Neural cell (in vitro differentiated cells): ENCODE measurements at regions not wholly inside any gene's neighbourhood (a gene's known extent, or its start where the extent isn't known, plus 50 kb on each side); places are given as distances from the start of the nearest gene placed in this dataset.

Source experiments
- H2AFZ ChIP-seq: fragments of 200-600, 300-800 bp; sonication (generic), shearing (Covaris generic); 2 replicates; pipeline ENCODE4 v1.6.0; 2014; ENCODE audit warnings: low read depth, mild to moderate bottlenecking, antibody characterized with exemption, low read length, moderate library complexity
- H3F3A ChIP-seq: fragments of 200-600 bp; shearing (Covaris generic); 2 replicates; pipeline ENCODE4 v1.6.1; 2016; ENCODE audit warnings: mild to moderate bottlenecking, moderate library complexity, mixed read lengths, antibody characterized with exemption, low read length; ENCODE audit not compliant: insufficient read depth, poor library complexity, severe bottlenecking
- H3K27ac ChIP-seq: fragments of 200-600, 300-800 bp; sonication (generic), shearing (Covaris generic); 2 replicates; pipeline ENCODE4 v1.5.1; 2014; ENCODE audit warnings: mild to moderate bottlenecking, low read length, moderate library complexity
- H3K27me3 ChIP-seq: fragments of 300-800, 200-600 bp; sonication (generic), shearing (Covaris generic); 2 replicates; pipeline ENCODE4 v1.6.0; 2014; ENCODE audit warnings: mild to moderate bottlenecking, low read depth, low read length, moderate library complexity; ENCODE audit not compliant: insufficient read depth
- H3K36me3 ChIP-seq: fragments of 300-800, 200-600 bp; sonication (generic), shearing (Covaris generic); 2 replicates; pipeline ENCODE4 v1.5.1; 2014; ENCODE audit warnings: mild to moderate bottlenecking, antibody characterized with exemption, low read length, moderate library complexity; ENCODE audit not compliant: insufficient read depth
- H3K4me2 ChIP-seq: fragments of 300-800, 200-600 bp; sonication (generic), shearing (Covaris generic); 2 replicates; pipeline ENCODE4 v1.6.0; 2014; ENCODE audit warnings: mild to moderate bottlenecking, low read length
- H3K4me3 ChIP-seq: fragments of 300-800, 200-600 bp; sonication (generic), shearing (Covaris generic); 2 replicates; pipeline ENCODE4 v1.5.1; 2014; ENCODE audit warnings: mild to moderate bottlenecking, low read length, moderate library complexity
- H3K79me2 ChIP-seq: fragments of 200-600 bp; shearing (Covaris generic); replicated peaks from 2 replicates; pipeline ENCODE4 v1.6.0; 2014; ENCODE audit warnings: mild to moderate bottlenecking, low read length, moderate library complexity; ENCODE audit not compliant: insufficient read depth
- H3K9ac ChIP-seq: fragments of 300-800, 200-600 bp; sonication (generic), shearing (Covaris generic); 2 replicates; pipeline ENCODE4 v1.6.1; 2016; ENCODE audit warnings: mild to moderate bottlenecking, low read length, mixed read lengths
- H3K9me2 ChIP-seq: fragments of 200-600 bp; shearing (Covaris generic); 2 replicates; pipeline ENCODE4 v1.6.1; 2016; ENCODE audit warnings: mild to moderate bottlenecking, low read length, mixed read lengths; ENCODE audit not compliant: insufficient read depth
- H3K9me3 ChIP-seq: fragments of 200-600, 300-800 bp; sonication (generic), shearing (Covaris generic); 2 replicates; pipeline ENCODE4 v1.6.1; 2016; ENCODE audit warnings: mild to moderate bottlenecking, mixed run types, low read length, moderate library complexity, mixed read lengths
- H4K20me1 ChIP-seq: fragments of 200-600 bp; shearing (Covaris generic); 2 replicates; pipeline ENCODE4 v1.6.1; 2016; ENCODE audit warnings: mild to moderate bottlenecking, mixed run types; ENCODE audit not compliant: insufficient read depth
- CTCF ChIP-seq: fragments of 450-650 bp; IDR thresholded peaks from 2 replicates; pipeline ENCODE4 v1.5.1; 2014; ENCODE audit warnings: antibody characterized with exemption, mild to moderate bottlenecking, moderate library complexity; ENCODE audit not compliant: poor library complexity, severe bottlenecking
- EP300 ChIP-seq: fragments of 450-650 bp; conservative IDR thresholded peaks from 2 replicates; pipeline ENCODE4 v1.6.1; 2014; ENCODE audit warnings: antibody characterized with exemption, mild to moderate bottlenecking, moderate library complexity; ENCODE audit not compliant: poor library complexity, severe bottlenecking
- EZH2 ChIP-seq: fragments of 200-600, 300-800 bp; shearing (Covaris generic), sonication (generic); IDR thresholded peaks from 2 replicates; pipeline ENCODE4 v1.6.1; 2014; ENCODE audit warnings: antibody characterized with exemption, low read length, borderline replicate concordance, mild to moderate bottlenecking; ENCODE audit not compliant: insufficient read depth, poor library complexity, severe bottlenecking
- MXI1 ChIP-seq: fragments of 450-650 bp; conservative IDR thresholded peaks from 2 replicates; pipeline ENCODE4 v1.6.1; 2014; ENCODE audit warnings: antibody characterized with exemption, mild to moderate bottlenecking; ENCODE audit not compliant: poor library complexity, severe bottlenecking
- POLR2AphosphoS5 ChIP-seq: IDR thresholded peaks from 2 replicates; pipeline ENCODE4 v1.6.1; 2012
- RAD21 ChIP-seq: fragments of 450-650 bp; conservative IDR thresholded peaks from 2 replicates; pipeline ENCODE4 v1.6.1; 2014; ENCODE audit warnings: antibody characterized with exemption, mild to moderate bottlenecking, moderate library complexity
- SMC3 ChIP-seq: fragments of 450-650 bp; conservative IDR thresholded peaks from 2 replicates; pipeline ENCODE4 v1.6.1; 2014; ENCODE audit warnings: antibody characterized with exemption, mild to moderate bottlenecking, moderate library complexity; ENCODE audit not compliant: poor library complexity
- TAF1 ChIP-seq: IDR thresholded peaks from 2 replicates; pipeline ENCODE4 v1.6.1; 2012; ENCODE audit warnings: low read depth
- TF ChIP-seq, protein P1 (sequence below): IDR thresholded peaks from 2 replicates; pipeline ENCODE4 v1.6.1; 2012; ENCODE audit warnings: borderline replicate concordance

GRCh38 chr6:6766230-6766905, 177.8 kb downstream of the LY86 start:
- TF ChIP-seq POLR2AphosphoS5: no peak
- no peak for TF ChIP-seq EP300
- TF ChIP-seq RAD21: no peak
- no peak for TF ChIP-seq TAF1
- no peak for TF ChIP-seq EZH2
- TF ChIP-seq, protein P1, sequence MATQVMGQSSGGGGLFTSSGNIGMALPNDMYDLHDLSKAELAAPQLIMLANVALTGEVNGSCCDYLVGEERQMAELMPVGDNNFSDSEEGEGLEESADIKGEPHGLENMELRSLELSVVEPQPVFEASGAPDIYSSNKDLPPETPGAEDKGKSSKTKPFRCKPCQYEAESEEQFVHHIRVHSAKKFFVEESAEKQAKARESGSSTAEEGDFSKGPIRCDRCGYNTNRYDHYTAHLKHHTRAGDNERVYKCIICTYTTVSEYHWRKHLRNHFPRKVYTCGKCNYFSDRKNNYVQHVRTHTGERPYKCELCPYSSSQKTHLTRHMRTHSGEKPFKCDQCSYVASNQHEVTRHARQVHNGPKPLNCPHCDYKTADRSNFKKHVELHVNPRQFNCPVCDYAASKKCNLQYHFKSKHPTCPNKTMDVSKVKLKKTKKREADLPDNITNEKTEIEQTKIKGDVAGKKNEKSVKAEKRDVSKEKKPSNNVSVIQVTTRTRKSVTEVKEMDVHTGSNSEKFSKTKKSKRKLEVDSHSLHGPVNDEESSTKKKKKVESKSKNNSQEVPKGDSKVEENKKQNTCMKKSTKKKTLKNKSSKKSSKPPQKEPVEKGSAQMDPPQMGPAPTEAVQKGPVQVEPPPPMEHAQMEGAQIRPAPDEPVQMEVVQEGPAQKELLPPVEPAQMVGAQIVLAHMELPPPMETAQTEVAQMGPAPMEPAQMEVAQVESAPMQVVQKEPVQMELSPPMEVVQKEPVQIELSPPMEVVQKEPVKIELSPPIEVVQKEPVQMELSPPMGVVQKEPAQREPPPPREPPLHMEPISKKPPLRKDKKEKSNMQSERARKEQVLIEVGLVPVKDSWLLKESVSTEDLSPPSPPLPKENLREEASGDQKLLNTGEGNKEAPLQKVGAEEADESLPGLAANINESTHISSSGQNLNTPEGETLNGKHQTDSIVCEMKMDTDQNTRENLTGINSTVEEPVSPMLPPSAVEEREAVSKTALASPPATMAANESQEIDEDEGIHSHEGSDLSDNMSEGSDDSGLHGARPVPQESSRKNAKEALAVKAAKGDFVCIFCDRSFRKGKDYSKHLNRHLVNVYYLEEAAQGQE: no peak
- TF ChIP-seq CTCF: no peak
- TF ChIP-seq MXI1: no peak
- no peak for TF ChIP-seq SMC3
- no peak overlapping the region for H3K27ac ChIP-seq
- H2AFZ ChIP-seq: no peak overlapping the region

DNA sequence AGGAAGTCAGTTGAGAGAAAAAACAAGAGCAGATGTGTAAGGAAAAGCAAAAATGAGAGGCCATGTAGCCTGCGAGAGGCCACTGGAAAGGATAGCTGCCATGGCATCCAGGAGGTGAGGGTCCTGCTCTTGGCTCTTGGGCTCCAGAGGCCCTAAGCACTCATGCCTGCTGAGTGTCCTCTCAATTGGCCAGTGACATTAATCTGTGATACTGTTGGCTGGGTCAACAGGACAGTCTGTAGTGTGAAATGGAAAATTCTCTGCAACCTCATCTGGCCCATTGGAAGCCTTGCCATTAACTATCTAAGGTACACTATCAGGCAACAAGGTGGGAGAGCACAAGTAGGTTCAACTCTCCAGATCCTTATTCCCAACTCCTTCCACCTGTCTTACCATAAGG, 180.9 kb downstream of the LY86 start:
- H3K9me2 ChIP-seq: no peaks in the 10 kb centered on the region
- no peaks in the 10 kb centered on the region for H3F3A ChIP-seq
- H3K4me3 ChIP-seq: no peak overlapping the region
- H3K79me2 ChIP-seq: no peaks in the 10 kb centered on the region
- H3K9ac ChIP-seq: no peak overlapping the region
- no peaks in the 10 kb centered on the region for H3K36me3 ChIP-seq
- no peak for TF ChIP-seq CTCF
- no peak for TF ChIP-seq SMC3
- TF ChIP-seq, protein P1: no peak
- no peak for TF ChIP-seq POLR2AphosphoS5
- TF ChIP-seq MXI1: no peak
- TF ChIP-seq EP300: no peak
- TF ChIP-seq RAD21: no peak
- no peak for TF ChIP-seq EZH2
- no peak for TF ChIP-seq TAF1
- H3K27ac ChIP-seq: no peak overlapping the region
- H3K4me2 ChIP-seq: no peak overlapping the region
- H3K27me3 ChIP-seq: no peaks in the 10 kb centered on the region
- no peak overlapping the region for H2AFZ ChIP-seq
- H4K20me1 ChIP-seq: no peaks in the 10 kb centered on the region
- no peaks in the 10 kb centered on the region for H3K9me3 ChIP-seq

More at GRCh38 chr6:6766230-6766905, 177.8 kb downstream of the LY86 start:
- Histone ChIP-seq H3K9me3 (no peaks in the 10 kb centered on the region), H3K9ac (no peak overlapping the region), H3F3A (no peaks in the 10 kb centered on the region), H3K9me2 (no peaks in the 10 kb centered on the region), H3K79me2 (no peaks in the 10 kb centered on the region), H3K36me3 (no peaks in the 10 kb centered on the region), H3K27me3 (no peaks in the 10 kb centered on the region), H3K4me2 (no peak overlapping the region), H3K4me3 (no peak overlapping the region), H4K20me1 (no peaks in the 10 kb centered on the region)
